ENCODE measurements at regions not wholly inside any gene's neighbourhood (a gene's known extent, or its start where the extent isn't known, plus 50 kb on each side); places are given as distances from the start of the nearest gene placed in this dataset.

DNA sequence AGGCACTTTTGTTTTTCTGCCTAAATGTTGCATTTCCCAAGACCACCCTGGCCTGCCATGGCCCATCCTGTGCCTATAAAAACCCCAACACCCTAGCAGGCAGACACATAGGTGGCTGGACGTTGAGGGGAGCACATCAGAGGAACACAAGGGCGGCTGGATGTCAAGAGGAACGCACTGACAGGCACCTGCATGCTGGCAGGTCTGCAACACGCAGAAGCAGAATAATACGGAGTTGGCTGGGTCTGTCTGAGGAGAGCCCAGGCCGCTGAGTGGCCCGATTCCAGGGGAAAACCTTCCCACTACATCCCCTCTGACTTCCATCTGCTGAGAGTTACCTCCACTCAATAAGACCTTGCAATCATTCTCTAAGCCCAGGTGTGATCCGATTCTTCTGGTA, 765.6 kb downstream of the PLOD2 start:
- Histone ChIP-seq H2AFZ (ENCODE audit: low read length) (no peak overlapping the region), H3K4me3 (replicated peaks in 1 of 4; ENCODE audit: control extremely low read depth in 1 of 4, insufficient read depth in 1 of 4, low read depth in 3 of 4, low read length in 4 of 4) (no peak overlapping the region), H3K4me2 (ENCODE audit: extremely low read depth, insufficient read depth, low read length) (no peak overlapping the region), H4K20me1 (ENCODE audit: control insufficient read depth, extremely low read depth, insufficient read depth, low read length) (no peaks in the 10 kb centered on the region), H3K79me2 (ENCODE audit: control insufficient read depth, insufficient read depth, low read length) (no peaks in the 10 kb centered on the region), H3K36me3 (ENCODE audit: control insufficient read depth, insufficient read depth, low read length) (no peaks in the 10 kb centered on the region), H3K9ac (ENCODE audit: insufficient read depth, low read length) (no peak overlapping the region), H3K9me3 (ENCODE audit: control insufficient read depth, insufficient read depth, low read depth, low read length) (no peaks in the 10 kb centered on the region), H3K27ac (ENCODE audit: insufficient read depth, low read length) (no peak overlapping the region), H3K4me1 (ENCODE audit: control insufficient read depth, extremely low read depth, insufficient read depth, low read length) (no peaks in the 10 kb centered on the region), H3K27me3 (ENCODE audit: control insufficient read depth, insufficient read depth, low read length) (no peaks in the 10 kb centered on the region)
- no peak for TF ChIP-seq CTCF (conservative IDR thresholded peaks at IDR 0.05 in 1 of 2, IDR thresholded peaks at IDR 0.05 in 1 of 2; ENCODE audit: low read depth in 1 of 2, low read length in 2 of 2)
- TF ChIP-seq EZH2 (IDR thresholded peaks at IDR 0.05; ENCODE audit: low read length, missing control alignments), result no peak
- no peak for DNase-seq (ENCODE audit: low read depth in 2 of 2)

DNA sequence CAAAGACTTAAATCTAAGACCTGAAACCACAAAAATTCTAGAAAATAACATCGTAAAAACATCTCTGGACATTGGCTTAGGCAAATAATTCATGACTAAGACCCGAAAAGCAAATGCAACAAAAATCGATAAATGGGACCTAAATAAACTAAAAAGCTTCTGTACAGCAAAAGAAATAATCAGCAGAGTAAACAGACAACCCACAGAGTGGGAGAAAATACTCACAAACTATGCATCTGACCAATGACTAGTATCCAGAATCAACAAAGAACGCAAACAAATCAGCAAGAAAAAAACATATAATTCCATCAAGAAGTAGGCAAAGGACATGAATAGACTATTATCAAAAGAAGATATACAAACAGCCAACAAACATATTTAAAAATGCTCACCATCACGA, 749.4 kb downstream of the PLOD2 start:
- H3K9me3 ChIP-seq (ENCODE audit: control insufficient read depth, insufficient read depth, low read depth, low read length), result no peaks in the 10 kb centered on the region
- H3K4me1 ChIP-seq (ENCODE audit: control insufficient read depth, extremely low read depth, insufficient read depth, low read length), result no peaks in the 10 kb centered on the region

GRCh38 chr3:145417678-145418077, 743.3 kb downstream of the PLOD2 start:
- H3K27ac ChIP-seq (ENCODE audit: insufficient read depth, low read length), result no peak overlapping the region

More for the DNA sequence above, 749.4 kb downstream of the PLOD2 start:
- Histone ChIP-seq H3K4me3 (replicated peaks in 1 of 4; ENCODE audit: control extremely low read depth in 1 of 4, insufficient read depth in 1 of 4, low read depth in 3 of 4, low read length in 4 of 4) (no peak overlapping the region), H3K27ac (ENCODE audit: insufficient read depth, low read length) (no peak overlapping the region), H3K4me2 (ENCODE audit: extremely low read depth, insufficient read depth, low read length) (no peak overlapping the region), H3K9ac (ENCODE audit: insufficient read depth, low read length) (no peak overlapping the region), H2AFZ (ENCODE audit: low read length) (no peak overlapping the region), H4K20me1 (ENCODE audit: control insufficient read depth, extremely low read depth, insufficient read depth, low read length) (no peaks in the 10 kb centered on the region), H3K36me3 (ENCODE audit: control insufficient read depth, insufficient read depth, low read length) (no peaks in the 10 kb centered on the region), H3K27me3 (ENCODE audit: control insufficient read depth, insufficient read depth, low read length) (no peaks in the 10 kb centered on the region), H3K79me2 (ENCODE audit: control insufficient read depth, insufficient read depth, low read length) (no peaks in the 10 kb centered on the region)
- no peak for DNase-seq (ENCODE audit: low read depth in 2 of 2)
- TF ChIP-seq CTCF (conservative IDR thresholded peaks at IDR 0.05 in 1 of 2, IDR thresholded peaks at IDR 0.05 in 1 of 2; ENCODE audit: low read depth in 1 of 2, low read length in 2 of 2), result no peak
- no peak for TF ChIP-seq EZH2 (IDR thresholded peaks at IDR 0.05; ENCODE audit: low read length, missing control alignments)

More at GRCh38 chr3:145417678-145418077, 743.3 kb downstream of the PLOD2 start:
- no peaks in the 10 kb centered on the region for H3K36me3 ChIP-seq (ENCODE audit: control insufficient read depth, insufficient read depth, low read length)
- DNase-seq (ENCODE audit: low read depth in 2 of 2), result no peak
- H3K4me3 ChIP-seq (replicated peaks in 1 of 4; ENCODE audit: control extremely low read depth in 1 of 4, insufficient read depth in 1 of 4, low read depth in 3 of 4, low read length in 4 of 4), result no peak overlapping the region
- no peaks in the 10 kb centered on the region for H3K79me2 ChIP-seq (ENCODE audit: control insufficient read depth, insufficient read depth, low read length)
- H2AFZ ChIP-seq (ENCODE audit: low read length), result no peak overlapping the region
- no peak overlapping the region for H3K4me2 ChIP-seq (ENCODE audit: extremely low read depth, insufficient read depth, low read length)
- H3K9ac ChIP-seq (ENCODE audit: insufficient read depth, low read length), result no peak overlapping the region
- no peaks in the 10 kb centered on the region for H4K20me1 ChIP-seq (ENCODE audit: control insufficient read depth, extremely low read depth, insufficient read depth, low read length)
- no peaks in the 10 kb centered on the region for H3K4me1 ChIP-seq (ENCODE audit: control insufficient read depth, extremely low read depth, insufficient read depth, low read length)
- H3K9me3 ChIP-seq (ENCODE audit: control insufficient read depth, insufficient read depth, low read depth, low read length), result no peaks in the 10 kb centered on the region
- TF ChIP-seq EZH2 (IDR thresholded peaks at IDR 0.05; ENCODE audit: low read length, missing control alignments) (no peak), CTCF (conservative IDR thresholded peaks at IDR 0.05 in 1 of 2, IDR thresholded peaks at IDR 0.05 in 1 of 2; ENCODE audit: low read depth in 1 of 2, low read length in 2 of 2) (no peak)
- H3K27me3 ChIP-seq (ENCODE audit: control insufficient read depth, insufficient read depth, low read length), result no peaks in the 10 kb centered on the region
